Mesendoderm (in vitro differentiated cells): ENCODE measurements at regions not wholly inside any gene's neighbourhood (a gene's known extent, or its start where the extent isn't known, plus 50 kb on each side); places are given as distances from the start of the nearest gene placed in this dataset.
"Not testable (repeated sequence)": the region's sequence is repeated elsewhere in the genome, so short reads cannot be mapped to it uniquely, and the experiment has no call there.

Experiments used
- DNase-seq: peaks from one replicate; pipeline ENCODE4 v3.0.0; 2013
- H2AK5ac ChIP-seq: 2 replicates; pipeline ENCODE4 v1.6.1; 2013; ENCODE audit warnings: low read length, inconsistent platforms
- H2BK120ac ChIP-seq: 2 replicates; pipeline ENCODE4 v1.6.1; 2013; ENCODE audit warnings: low read depth, mild to moderate bottlenecking, low read length, moderate library complexity, mixed read lengths
- H2BK15ac ChIP-seq: replicated peaks from 2 replicates; pipeline ENCODE4 v1.6.1; 2013; ENCODE audit warnings: low read depth, mild to moderate bottlenecking, moderate library complexity
- H2BK5ac ChIP-seq: 2 replicates; pipeline ENCODE4 v1.6.1; 2013; ENCODE audit warnings: low read length, inconsistent platforms
- H3K18ac ChIP-seq: 2 replicates; pipeline ENCODE4 v1.6.1; 2013; ENCODE audit warnings: mild to moderate bottlenecking, low read length, mixed read lengths
- H3K23ac ChIP-seq: one replicate; pipeline ENCODE4 v1.6.1; 2013; ENCODE audit warnings: low read length
- H3K27ac ChIP-seq: 2 replicates; pipeline ENCODE4 v1.5.1; 2013; ENCODE audit warnings: low read depth, mild to moderate bottlenecking, inconsistent platforms, low read length, moderate library complexity
- H3K27me3 ChIP-seq: 2 replicates; pipeline ENCODE4 v1.6.1; 2013; ENCODE audit warnings: low read length, control low read depth, mild to moderate bottlenecking, inconsistent platforms; ENCODE audit not compliant: insufficient read depth, poor library complexity
- H3K36me3 ChIP-seq: 2 replicates; pipeline ENCODE4 v1.6.1; 2013; ENCODE audit warnings: low read length, inconsistent platforms; ENCODE audit not compliant: control insufficient read depth, insufficient read depth
- H3K4ac ChIP-seq: one replicate; pipeline ENCODE4 v1.6.1; 2013; ENCODE audit warnings: low read depth, mild to moderate bottlenecking, low read length, moderate library complexity
- H3K4me1 ChIP-seq: 2 replicates; pipeline ENCODE4 v1.6.1; 2013; ENCODE audit warnings: low read depth, low read length, inconsistent platforms; ENCODE audit not compliant: control insufficient read depth
- H3K4me2 ChIP-seq: 2 replicates; pipeline ENCODE4 v1.6.1; 2013; ENCODE audit warnings: low read length
- H3K4me3 ChIP-seq: 2 replicates; pipeline ENCODE4 v1.5.1; 2013; ENCODE audit warnings: mild to moderate bottlenecking, low read length
- H3K56ac ChIP-seq: one replicate; pipeline ENCODE4 v1.6.1; 2013; ENCODE audit warnings: low read length
- H3K79me1 ChIP-seq: 2 replicates; pipeline ENCODE4 v1.6.1; 2013; ENCODE audit warnings: low read length, inconsistent platforms
- H3K79me2 ChIP-seq: 2 replicates; pipeline ENCODE4 v1.6.1; 2013; ENCODE audit warnings: mild to moderate bottlenecking, low read length; ENCODE audit not compliant: control insufficient read depth, insufficient read depth
- H3K9ac ChIP-seq: 2 replicates; pipeline ENCODE4 v1.6.1; 2013; ENCODE audit warnings: low read length, inconsistent platforms
- H4K5ac ChIP-seq: one replicate; pipeline ENCODE4 v1.6.1; 2013; ENCODE audit warnings: low read length
- H4K8ac ChIP-seq: one replicate; pipeline ENCODE4 v1.6.1; 2013; ENCODE audit warnings: low read depth, mild to moderate bottlenecking, control low read depth, low read length, moderate library complexity
- WGBS: extraction: QIAGEN DNeasy Blood & Tissue Kit; methylation state at CpG from one replicate; pipeline ENCODE4 v1.1.7; 2013; ENCODE audit warnings: low lambda C conversion rate, missing lambda C conversion rate; ENCODE audit not compliant: insufficient coverage; ENCODE audit errors: extremely low coverage; 5-methylcytosine and 5-hydroxymethylcytosine counted together

GRCh38 chr4:169906104-169906503, 120.1 kb downstream of the MFAP3L start:
- peak overlapping the region; percentile 47 for H3K56ac ChIP-seq
- H3K79me1 ChIP-seq: no peaks in the 10 kb centered on the region
- H3K4me2 ChIP-seq: no peak overlapping the region
- H4K5ac ChIP-seq: no peak overlapping the region
- H3K4ac ChIP-seq: no peak overlapping the region
- H3K18ac ChIP-seq: peak overlapping the region; percentile 51
- H3K4me3 ChIP-seq: no peak overlapping the region
- H3K23ac ChIP-seq: no peak overlapping the region
- no peaks in the 10 kb centered on the region for H3K36me3 ChIP-seq
- DNase-seq: no peak
- H4K8ac ChIP-seq: no peak overlapping the region
- no peak overlapping the region for H2BK15ac ChIP-seq
- H3K27me3 ChIP-seq: no peaks in the 10 kb centered on the region
- H3K9ac ChIP-seq: no peak overlapping the region
- H3K4me1 ChIP-seq: peaks cover 2% of the 10 kb centered on the region
- no peak overlapping the region for H2AK5ac ChIP-seq
- no peak overlapping the region for H3K27ac ChIP-seq
- no CpG with 5 or more reads among the region's 2 CpGs for WGBS
- H3K79me2 ChIP-seq: no peaks in the 10 kb centered on the region
- H2BK5ac ChIP-seq: no peak overlapping the region
- H2BK120ac ChIP-seq: no peak overlapping the region

- WGBS: no CpG with 5 or more reads among the region's 9 CpGs
- DNase-seq: peak; percentile 61
- Histone ChIP-seq H4K8ac (no peak overlapping the region), H4K5ac (no peak overlapping the region), H3K36me3 (no peaks in the 10 kb centered on the region), H2BK120ac (no peak overlapping the region), H3K9ac (no peak overlapping the region), H3K4me3 (no peak overlapping the region), H3K4ac (no peak overlapping the region), H2BK15ac (no peak overlapping the region), H3K79me1 (no peaks in the 10 kb centered on the region), H3K79me2 (no peaks in the 10 kb centered on the region), H2AK5ac (no peak overlapping the region), H3K4me1 (no peaks in the 10 kb centered on the region), H3K27ac (no peak overlapping the region), H3K4me2 (no peak overlapping the region), H3K27me3 (no peaks in the 10 kb centered on the region), H3K18ac (no peak overlapping the region), H3K56ac (peak overlapping the region; percentile 50), H2BK5ac (no peak overlapping the region), H3K23ac (no peak overlapping the region)
Measured at GRCh38 chr4:169902658-169903345, 123.4 kb downstream of the MFAP3L start.

DNA sequence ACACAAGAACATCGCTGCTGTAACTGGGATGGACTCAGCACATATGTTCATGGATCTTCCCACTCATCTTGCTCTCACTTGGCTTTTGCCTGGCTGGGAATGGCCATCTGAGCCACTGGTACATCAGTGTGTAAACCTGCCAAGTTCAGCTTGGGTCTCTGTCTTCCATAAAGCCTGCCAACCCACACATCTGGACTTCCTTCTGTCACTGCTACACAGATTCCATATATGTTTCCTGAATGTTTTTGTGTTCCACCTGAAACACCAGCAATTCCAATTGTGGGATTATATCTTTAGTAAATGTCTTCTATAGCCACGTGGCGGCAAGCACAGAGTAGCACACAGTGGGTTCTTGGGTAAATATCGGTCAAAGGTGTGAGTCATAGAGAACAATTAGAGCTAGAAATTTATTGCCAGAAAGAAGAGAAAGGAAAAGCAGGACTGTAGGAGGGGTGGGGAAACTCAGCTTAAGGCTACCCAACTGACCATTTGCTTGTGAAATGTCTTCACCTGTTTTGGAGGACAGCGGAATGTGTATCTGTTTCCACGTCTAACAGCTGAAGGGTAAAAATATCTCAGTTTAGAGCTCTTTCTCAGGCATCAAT, 125.9 kb downstream of the MFAP3L start:
- no peak for DNase-seq
- no peak overlapping the region for H2BK5ac ChIP-seq
- no peak overlapping the region for H3K27ac ChIP-seq
- no peak overlapping the region for H3K4me3 ChIP-seq
- no peaks in the 10 kb centered on the region for H3K79me1 ChIP-seq
- H3K9ac ChIP-seq: no peak overlapping the region
- no peaks in the 10 kb centered on the region for H3K27me3 ChIP-seq
- no CpG with 5 or more reads among the region's 6 CpGs for WGBS
- H2BK120ac ChIP-seq: no peak overlapping the region
- no peak overlapping the region for H3K18ac ChIP-seq
- no peak overlapping the region for H2AK5ac ChIP-seq
- H3K36me3 ChIP-seq: no peaks in the 10 kb centered on the region
- H3K4me2 ChIP-seq: no peak overlapping the region
- H3K56ac ChIP-seq: no peak overlapping the region
- no peak overlapping the region for H4K5ac ChIP-seq
- H4K8ac ChIP-seq: no peak overlapping the region
- no peaks in the 10 kb centered on the region for H3K4me1 ChIP-seq
- no peak overlapping the region for H3K4ac ChIP-seq
- no peaks in the 10 kb centered on the region for H3K79me2 ChIP-seq
- H3K23ac ChIP-seq: no peak overlapping the region
- no peak overlapping the region for H2BK15ac ChIP-seq

GRCh38 chr4:169899295-169899694, 126.9 kb downstream of the MFAP3L start:
- H3K36me3 ChIP-seq: no peaks in the 10 kb centered on the region
- no peak overlapping the region for H2BK120ac ChIP-seq
- WGBS: no CpG with 5 or more reads among the region's 2 CpGs
- H2BK5ac ChIP-seq: no peak overlapping the region
- DNase-seq: peak; percentile 62
- no peak overlapping the region for H3K56ac ChIP-seq
- no peak overlapping the region for H3K23ac ChIP-seq
- H4K5ac ChIP-seq: no peak overlapping the region
- H3K27me3 ChIP-seq: no peaks in the 10 kb centered on the region
- H2AK5ac ChIP-seq: no peak overlapping the region
- H3K4me3 ChIP-seq: no peak overlapping the region
- no peak overlapping the region for H3K4me2 ChIP-seq
- H3K9ac ChIP-seq: no peak overlapping the region
- no peak overlapping the region for H3K4ac ChIP-seq
- no peaks in the 10 kb centered on the region for H3K4me1 ChIP-seq
- no peak overlapping the region for H3K18ac ChIP-seq
- H3K79me2 ChIP-seq: no peaks in the 10 kb centered on the region
- no peaks in the 10 kb centered on the region for H3K79me1 ChIP-seq
- no peak overlapping the region for H2BK15ac ChIP-seq
- no peak overlapping the region for H4K8ac ChIP-seq
- no peak overlapping the region for H3K27ac ChIP-seq

DNA sequence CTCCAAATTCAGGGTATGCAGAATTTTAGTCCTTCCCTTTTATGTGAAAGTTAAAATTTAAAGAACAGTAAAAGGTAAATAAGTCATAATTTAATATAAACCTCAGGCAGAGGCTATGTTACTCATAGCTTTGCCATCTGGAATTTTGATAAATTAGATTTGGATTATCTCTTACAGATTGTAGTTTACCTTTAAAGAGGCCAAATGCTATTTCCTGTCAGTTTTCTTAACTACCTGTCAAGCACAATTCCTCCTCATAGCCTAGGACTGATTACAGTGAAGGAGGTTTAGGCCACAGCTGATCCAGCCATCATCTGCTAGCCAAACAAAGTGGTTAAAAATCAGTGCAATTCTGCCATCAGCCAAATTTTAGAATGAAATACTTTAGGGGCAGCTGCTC, 128.1 kb downstream of the MFAP3L start:
- H2BK5ac ChIP-seq: no peak overlapping the region
- no peak overlapping the region for H3K27ac ChIP-seq
- H3K4me1 ChIP-seq: no peaks in the 10 kb centered on the region
- H4K5ac ChIP-seq: no peak overlapping the region
- H2BK120ac ChIP-seq: no peak overlapping the region
- H3K56ac ChIP-seq: no peak overlapping the region
- no peak for DNase-seq
- H3K9ac ChIP-seq: no peak overlapping the region
- no peak overlapping the region for H2BK15ac ChIP-seq
- no peaks in the 10 kb centered on the region for H3K79me2 ChIP-seq
- H3K4me3 ChIP-seq: no peak overlapping the region
- no peaks in the 10 kb centered on the region for H3K79me1 ChIP-seq
- no peak overlapping the region for H3K4ac ChIP-seq
- no peaks in the 10 kb centered on the region for H3K36me3 ChIP-seq
- H4K8ac ChIP-seq: no peak overlapping the region
- H3K27me3 ChIP-seq: no peaks in the 10 kb centered on the region
- H2AK5ac ChIP-seq: no peak overlapping the region
- no peak overlapping the region for H3K18ac ChIP-seq
- H3K4me2 ChIP-seq: no peak overlapping the region
- no peak overlapping the region for H3K23ac ChIP-seq

DNA sequence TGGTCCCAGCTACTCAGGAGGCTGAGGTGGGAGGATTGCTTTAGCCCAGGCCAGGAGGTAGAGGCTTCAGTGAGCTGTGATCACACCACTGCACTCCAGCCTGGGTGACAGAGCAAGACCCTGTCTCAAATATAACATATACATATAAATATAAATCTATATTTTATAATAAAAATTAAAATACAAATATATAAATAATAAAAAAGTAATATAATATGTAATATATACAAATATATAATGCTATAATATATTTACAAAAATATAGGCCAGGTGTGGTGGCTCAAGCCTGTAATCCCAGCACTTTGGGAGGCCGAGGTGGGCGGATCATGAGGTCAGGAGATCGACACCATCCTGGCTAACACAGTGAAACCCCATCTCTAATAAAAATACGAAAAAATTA, 131.4 kb downstream of the MFAP3L start:
- H2AK5ac ChIP-seq, H3K56ac ChIP-seq, H3K23ac ChIP-seq, H2BK5ac ChIP-seq, H3K9ac ChIP-seq, H3K4me3 ChIP-seq, H3K36me3 ChIP-seq, H2BK15ac ChIP-seq, H3K4ac ChIP-seq, H3K27ac ChIP-seq, H3K79me1 ChIP-seq, H3K18ac ChIP-seq, H3K4me1 ChIP-seq, H3K79me2 ChIP-seq, H3K27me3 ChIP-seq, H3K4me2 ChIP-seq, DNase-seq, H2BK120ac ChIP-seq, H4K5ac ChIP-seq, H4K8ac ChIP-seq: not testable (repeated sequence)
- WGBS: no CpG with 5 or more reads among the region's 4 CpGs
